HCT116 (cell line): ENCODE measurements at regions not wholly inside any gene's neighbourhood (a gene's known extent, or its start where the extent isn't known, plus 50 kb on each side); places are given as distances from the start of the nearest gene placed in this dataset.

Experiments
- CBX3 ChIP-seq: IDR thresholded peaks from 2 replicates; pipeline ENCODE4 v1.6.1; 2012; ENCODE audit warnings: low read depth
- CEBPB ChIP-seq: IDR thresholded peaks from 2 replicates; pipeline ENCODE4 v1.6.1; 2012; ENCODE audit warnings: low read depth
- CTCF ChIP-seq, 3 experiments: fragments of 200-600 bp in 1 of 3; sonication (generic) in 1 of 3; IDR thresholded peaks in 2 of 3; conservative IDR thresholded peaks in 1 of 3; 2 replicates each; pipeline ENCODE4 v1.5.1; 2012 to 2017; ENCODE audit warnings: low read depth in 2 of 3, low read length in 2 of 3, antibody characterized with exemption in 1 of 3, borderline replicate concordance in 1 of 3, control low read depth in 1 of 3, mild to moderate bottlenecking in 1 of 3, mixed read lengths in 1 of 3, mixed run types in 1 of 3, moderate library complexity in 1 of 3; ENCODE audit not compliant: insufficient read depth in 1 of 3
- EGR1 ChIP-seq: IDR thresholded peaks from 2 replicates; pipeline ENCODE4 v1.6.1; 2012; ENCODE audit warnings: low read depth
- EZH2 ChIP-seq: fragments of 200-600 bp; sonication (generic); IDR thresholded peaks from 2 replicates; pipeline ENCODE4 v1.6.1; 2017; ENCODE audit warnings: antibody characterized with exemption, mixed run types
- POLR2AphosphoS5 ChIP-seq: IDR thresholded peaks from 2 replicates; pipeline ENCODE4 v1.6.1; 2011; ENCODE audit warnings: mild to moderate bottlenecking, low read depth, low read length, moderate library complexity
- TF ChIP-seq, protein P1 (sequence below): IDR thresholded peaks from 2 replicates; pipeline ENCODE4 v1.6.1; 2012; ENCODE audit warnings: low read depth

DNA sequence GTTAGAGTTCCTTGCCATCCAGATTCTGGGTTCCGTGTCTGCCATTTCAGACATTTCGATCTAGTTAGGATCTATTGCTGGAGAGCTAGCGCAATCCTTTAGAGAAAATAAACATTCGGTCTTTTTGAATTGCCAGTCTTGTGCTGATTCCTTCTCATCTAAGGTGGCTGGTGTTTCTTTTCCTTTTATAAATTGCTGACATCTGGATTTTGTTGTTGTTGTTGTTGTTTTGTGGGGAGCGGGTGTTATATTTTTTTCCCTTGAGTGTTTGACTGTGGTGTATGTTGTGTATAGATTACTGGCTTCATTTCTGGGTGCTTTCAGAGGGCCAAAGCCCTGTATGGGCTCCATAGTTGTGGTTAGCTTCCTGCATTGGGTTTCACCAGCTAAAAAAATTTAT is 128.5 kb upstream of the LRP1B start:
- TF ChIP-seq EGR1 (no peak), POLR2AphosphoS5 (no peak), CTCF (IDR thresholded peaks at IDR 0.05 in 2 of 3, conservative IDR thresholded peaks at IDR 0.05 in 1 of 3; ENCODE audit: borderline replicate concordance in 1 of 3, insufficient read depth in 1 of 3, low read depth in 2 of 3, low read length in 2 of 3) (no peak), EZH2 (no peak), CEBPB (no peak), CBX3 (no peak)
- TF ChIP-seq, protein P1, sequence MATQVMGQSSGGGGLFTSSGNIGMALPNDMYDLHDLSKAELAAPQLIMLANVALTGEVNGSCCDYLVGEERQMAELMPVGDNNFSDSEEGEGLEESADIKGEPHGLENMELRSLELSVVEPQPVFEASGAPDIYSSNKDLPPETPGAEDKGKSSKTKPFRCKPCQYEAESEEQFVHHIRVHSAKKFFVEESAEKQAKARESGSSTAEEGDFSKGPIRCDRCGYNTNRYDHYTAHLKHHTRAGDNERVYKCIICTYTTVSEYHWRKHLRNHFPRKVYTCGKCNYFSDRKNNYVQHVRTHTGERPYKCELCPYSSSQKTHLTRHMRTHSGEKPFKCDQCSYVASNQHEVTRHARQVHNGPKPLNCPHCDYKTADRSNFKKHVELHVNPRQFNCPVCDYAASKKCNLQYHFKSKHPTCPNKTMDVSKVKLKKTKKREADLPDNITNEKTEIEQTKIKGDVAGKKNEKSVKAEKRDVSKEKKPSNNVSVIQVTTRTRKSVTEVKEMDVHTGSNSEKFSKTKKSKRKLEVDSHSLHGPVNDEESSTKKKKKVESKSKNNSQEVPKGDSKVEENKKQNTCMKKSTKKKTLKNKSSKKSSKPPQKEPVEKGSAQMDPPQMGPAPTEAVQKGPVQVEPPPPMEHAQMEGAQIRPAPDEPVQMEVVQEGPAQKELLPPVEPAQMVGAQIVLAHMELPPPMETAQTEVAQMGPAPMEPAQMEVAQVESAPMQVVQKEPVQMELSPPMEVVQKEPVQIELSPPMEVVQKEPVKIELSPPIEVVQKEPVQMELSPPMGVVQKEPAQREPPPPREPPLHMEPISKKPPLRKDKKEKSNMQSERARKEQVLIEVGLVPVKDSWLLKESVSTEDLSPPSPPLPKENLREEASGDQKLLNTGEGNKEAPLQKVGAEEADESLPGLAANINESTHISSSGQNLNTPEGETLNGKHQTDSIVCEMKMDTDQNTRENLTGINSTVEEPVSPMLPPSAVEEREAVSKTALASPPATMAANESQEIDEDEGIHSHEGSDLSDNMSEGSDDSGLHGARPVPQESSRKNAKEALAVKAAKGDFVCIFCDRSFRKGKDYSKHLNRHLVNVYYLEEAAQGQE = no peak
